ENCODE measurements at regions not wholly inside any gene's neighbourhood (a gene's known extent, or its start where the extent isn't known, plus 50 kb on each side); places are given as distances from the start of the nearest gene placed in this dataset.

- Mint-ChIP-seq H3K36me3 (ENCODE audit: insufficient read depth) (no peaks in the 10 kb centered on the region), H3K9me3 (no peaks in the 10 kb centered on the region), H3K4me1 (ENCODE audit: low read depth in 2 of 2) (no peaks in the 10 kb centered on the region), H3K27ac (no peak overlapping the region), H3K4me3 (no peak overlapping the region), H3K27me3 (peaks cover 0 to 8% of the 10 kb centered on the region in 2 donors)
- DNase-seq (no peak), ATAC-seq (replicated peaks) (no peak)
These were observed 94.8 kb downstream of the RMI2 start for GRCh38 chr16:11439790-11440656.

GRCh38 chr16:11440657-11441012, 95.4 kb downstream of the RMI2 start:
- H3K27me3 Mint-ChIP-seq, result peaks cover 0 to 5% of the 10 kb centered on the region in 2 donors
- no peaks in the 10 kb centered on the region for H3K4me1 Mint-ChIP-seq (ENCODE audit: low read depth in 2 of 2)
- H3K4me3 Mint-ChIP-seq, result no peak overlapping the region
- DNase-seq (no peak), ATAC-seq (replicated peaks) (no peak)
- no peaks in the 10 kb centered on the region for H3K36me3 Mint-ChIP-seq (ENCODE audit: insufficient read depth)
- H3K27ac Mint-ChIP-seq, result no peak overlapping the region
- H3K9me3 Mint-ChIP-seq, result no peaks in the 10 kb centered on the region

DNA sequence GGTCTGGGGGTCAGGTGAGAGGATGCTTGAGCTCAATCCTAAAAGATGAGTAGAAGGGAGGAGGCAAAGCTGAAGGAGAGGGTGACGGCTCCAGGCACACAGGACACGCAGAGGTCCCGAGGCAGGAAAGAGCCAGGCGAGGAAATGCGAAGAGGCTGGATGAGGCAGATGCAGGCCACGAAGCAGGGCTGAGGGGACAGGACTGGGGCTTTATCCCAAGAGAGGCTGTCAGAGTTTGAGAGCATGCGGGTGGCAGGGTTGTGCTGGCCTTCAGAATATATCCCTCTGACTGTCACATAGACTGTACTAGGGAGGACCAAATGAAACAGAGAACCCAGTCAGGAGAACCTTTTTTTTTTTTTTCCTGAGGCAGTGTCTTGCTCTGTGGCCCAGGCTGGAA, 100.2 kb downstream of the RMI2 start:
- ATAC-seq (replicated peaks) (no peak), DNase-seq (no peak)
- Mint-ChIP-seq H3K4me1 (ENCODE audit: low read depth in 2 of 2) (no peaks in the 10 kb centered on the region), H3K27me3 (no peaks in the 10 kb centered on the region), H3K27ac (peak overlapping the region in 1 of 2 donors; percentile 33), H3K36me3 (ENCODE audit: insufficient read depth) (no peaks in the 10 kb centered on the region), H3K4me3 (no peak overlapping the region), H3K9me3 (no peaks in the 10 kb centered on the region)

- Mint-ChIP-seq H3K27ac (no peak overlapping the region), H3K4me1 (ENCODE audit: low read depth in 2 of 2) (no peaks in the 10 kb centered on the region), H3K27me3 (no peaks in the 10 kb centered on the region), H3K4me3 (no peak overlapping the region), H3K9me3 (no peaks in the 10 kb centered on the region), H3K36me3 (ENCODE audit: insufficient read depth) (no peaks in the 10 kb centered on the region)
- ATAC-seq (replicated peaks) (no peak), DNase-seq (no peak)
These were observed 101.4 kb downstream of the RMI2 start for GRCh38 chr16:11446566-11447119.

GRCh38 chr16:11447272-11447671, 102.0 kb downstream of the RMI2 start:
- Mint-ChIP-seq H3K4me1 (ENCODE audit: low read depth in 2 of 2) (no peaks in the 10 kb centered on the region), H3K36me3 (ENCODE audit: insufficient read depth) (no peaks in the 10 kb centered on the region), H3K27me3 (no peaks in the 10 kb centered on the region), H3K4me3 (no peak overlapping the region), H3K27ac (no peak overlapping the region), H3K9me3 (no peaks in the 10 kb centered on the region)
- DNase-seq (no peak), ATAC-seq (replicated peaks) (no peak)

- ATAC-seq (replicated peaks), result no peak
- H3K36me3 Mint-ChIP-seq (ENCODE audit: insufficient read depth), result no peaks in the 10 kb centered on the region
- no peaks in the 10 kb centered on the region for H3K27me3 Mint-ChIP-seq
- no peak for DNase-seq
- H3K9me3 Mint-ChIP-seq, result no peaks in the 10 kb centered on the region
- no peak overlapping the region for H3K4me3 Mint-ChIP-seq
- no peak overlapping the region for H3K27ac Mint-ChIP-seq
- H3K4me1 Mint-ChIP-seq (ENCODE audit: low read depth in 2 of 2), result no peaks in the 10 kb centered on the region
These were observed 102.6 kb downstream of the RMI2 start for GRCh38 chr16:11447836-11448235.

- ATAC-seq (replicated peaks) (no peak), DNase-seq (no peak)
- Mint-ChIP-seq H3K4me3 (no peak overlapping the region), H3K27ac (no peak overlapping the region), H3K9me3 (no peaks in the 10 kb centered on the region), H3K27me3 (no peaks in the 10 kb centered on the region), H3K36me3 (ENCODE audit: insufficient read depth) (no peaks in the 10 kb centered on the region), H3K4me1 (ENCODE audit: low read depth in 2 of 2) (no peaks in the 10 kb centered on the region)
These were observed 103.6 kb downstream of the RMI2 start for GRCh38 chr16:11448796-11449416.

GRCh38 chr16:11449716-11450115, 104.5 kb downstream of the RMI2 start:
- DNase-seq (no peak), ATAC-seq (replicated peaks) (no peak)
- Mint-ChIP-seq H3K4me1 (ENCODE audit: low read depth in 2 of 2) (no peaks in the 10 kb centered on the region), H3K4me3 (no peak overlapping the region), H3K27ac (no peak overlapping the region), H3K27me3 (no peaks in the 10 kb centered on the region), H3K9me3 (no peaks in the 10 kb centered on the region), H3K36me3 (ENCODE audit: insufficient read depth) (no peaks in the 10 kb centered on the region)

DNA sequence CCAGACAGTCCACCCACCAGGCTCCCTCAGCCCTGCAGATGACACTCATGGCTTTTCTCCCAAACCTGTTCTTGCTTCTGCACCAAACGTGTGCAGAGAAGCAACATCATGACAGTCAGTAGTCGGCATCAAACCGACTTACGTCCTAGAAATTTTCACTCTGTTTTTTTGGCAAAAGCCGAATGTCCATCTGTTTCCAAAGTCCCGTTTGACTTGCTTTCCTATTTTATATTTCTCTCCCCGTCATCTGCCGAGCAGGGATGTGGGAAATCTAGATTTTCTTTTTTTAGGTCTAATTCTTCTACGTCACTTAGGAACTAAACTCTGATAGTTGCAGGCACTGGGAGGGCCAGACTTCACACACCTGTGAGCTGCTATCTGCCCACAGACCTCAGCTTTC, 104.9 kb downstream of the RMI2 start:
- ATAC-seq (replicated peaks), result no peak
- no peak for DNase-seq
- no peaks in the 10 kb centered on the region for H3K27me3 Mint-ChIP-seq
- H3K27ac Mint-ChIP-seq, result no peak overlapping the region
- no peaks in the 10 kb centered on the region for H3K4me1 Mint-ChIP-seq (ENCODE audit: low read depth in 2 of 2)
- H3K36me3 Mint-ChIP-seq (ENCODE audit: insufficient read depth), result no peaks in the 10 kb centered on the region
- H3K4me3 Mint-ChIP-seq, result no peak overlapping the region
- H3K9me3 Mint-ChIP-seq, result no peaks in the 10 kb centered on the region

DNA sequence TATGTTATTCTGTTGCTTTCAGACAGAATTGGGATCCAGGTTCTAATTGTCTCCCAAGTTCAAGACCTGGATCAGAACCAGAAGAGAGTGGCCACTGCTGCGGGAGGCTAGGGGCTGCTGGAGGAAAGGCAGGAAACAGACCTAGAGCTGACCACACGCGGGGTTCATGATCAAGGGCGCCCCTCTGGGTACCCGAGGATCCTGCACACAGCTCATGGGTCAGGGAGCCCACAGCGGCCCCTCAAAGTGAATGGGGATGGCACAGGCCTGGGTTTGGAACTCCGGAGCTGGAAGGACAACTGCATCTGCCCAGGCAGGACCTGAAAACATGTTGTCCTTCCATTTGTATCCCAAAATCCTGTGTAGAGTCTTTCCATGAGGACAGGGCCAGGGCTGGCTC, 107.0 kb downstream of the RMI2 start:
- no peak overlapping the region for H3K27ac Mint-ChIP-seq
- ATAC-seq (replicated peaks), result no peak
- H3K9me3 Mint-ChIP-seq, result no peaks in the 10 kb centered on the region
- no peak overlapping the region for H3K4me3 Mint-ChIP-seq
- no peaks in the 10 kb centered on the region for H3K4me1 Mint-ChIP-seq (ENCODE audit: low read depth in 2 of 2)
- DNase-seq, result no peak
- H3K27me3 Mint-ChIP-seq, result no peaks in the 10 kb centered on the region
- H3K36me3 Mint-ChIP-seq (ENCODE audit: insufficient read depth), result peaks cover 3% of the 10 kb centered on the region

DNA sequence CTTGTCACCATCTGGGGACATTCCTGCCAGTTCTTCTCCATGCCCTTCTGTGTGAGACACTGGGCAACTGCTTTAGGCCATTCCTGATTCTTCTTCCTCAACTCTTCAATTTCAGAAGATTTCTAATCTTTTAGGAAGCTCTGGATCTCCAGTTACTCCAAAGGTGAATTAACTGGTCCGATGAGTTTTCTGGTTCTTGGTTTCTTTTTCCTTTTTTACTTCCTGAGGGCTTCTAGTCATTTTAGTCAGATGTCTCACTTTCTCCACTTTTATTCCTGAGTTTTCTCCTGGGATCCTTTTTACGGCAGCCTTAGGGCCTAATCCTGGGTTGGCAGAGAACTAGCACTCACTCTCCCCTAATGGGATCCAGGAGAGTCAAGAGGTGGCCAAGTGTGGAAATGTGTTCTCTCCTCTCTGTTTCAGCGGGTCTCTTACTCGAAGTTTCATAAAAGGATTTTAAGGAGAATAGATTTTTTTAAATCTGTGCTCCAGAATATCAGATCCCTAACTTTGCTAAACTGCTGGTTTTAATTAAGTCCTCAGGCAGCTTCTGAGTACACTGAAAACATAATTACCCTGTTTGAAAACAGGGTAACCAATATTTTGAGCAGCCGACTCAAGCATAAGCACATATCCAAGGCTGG, 107.6 kb downstream of the RMI2 start:
- no peak overlapping the region for H3K4me3 Mint-ChIP-seq
- ATAC-seq (replicated peaks) (no peak), DNase-seq (no peak)
- peaks cover 5% of the 10 kb centered on the region for H3K36me3 Mint-ChIP-seq (ENCODE audit: insufficient read depth)
- no peak overlapping the region for H3K27ac Mint-ChIP-seq
- no peaks in the 10 kb centered on the region for H3K27me3 Mint-ChIP-seq
- H3K9me3 Mint-ChIP-seq, result no peaks in the 10 kb centered on the region
- H3K4me1 Mint-ChIP-seq (ENCODE audit: low read depth in 2 of 2), result no peaks in the 10 kb centered on the region

GRCh38 chr16:11456741-11457140, 111.5 kb downstream of the RMI2 start:
- no peak overlapping the region for H3K4me3 Mint-ChIP-seq
- DNase-seq (no peak), ATAC-seq (replicated peaks) (no peak)
- no peak overlapping the region for H3K27ac Mint-ChIP-seq
- H3K27me3 Mint-ChIP-seq, result no peaks in the 10 kb centered on the region
- peaks cover 10% of the 10 kb centered on the region for H3K36me3 Mint-ChIP-seq (ENCODE audit: insufficient read depth)
- H3K9me3 Mint-ChIP-seq, result no peaks in the 10 kb centered on the region
- H3K4me1 Mint-ChIP-seq (ENCODE audit: low read depth in 2 of 2), result no peaks in the 10 kb centered on the region

DNA sequence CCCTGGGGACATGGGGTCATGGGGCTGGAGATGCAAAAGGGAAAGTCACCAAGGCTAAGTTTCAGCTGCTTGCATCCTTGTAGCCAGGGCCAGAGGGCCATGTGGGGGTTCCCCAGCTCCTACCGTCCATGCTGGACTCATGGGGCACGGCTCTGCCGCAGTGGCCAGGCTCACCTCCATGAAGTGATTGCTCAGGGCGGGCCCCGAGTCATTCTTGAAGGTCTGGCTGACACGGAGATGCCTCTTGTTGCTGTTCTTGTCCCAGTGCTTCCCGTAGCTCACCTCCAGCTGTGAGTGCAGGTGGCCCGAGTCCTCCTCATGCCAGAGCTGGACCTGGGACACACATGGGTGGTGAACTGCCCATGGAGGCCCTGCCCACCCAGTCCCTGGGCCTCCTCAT, 114.5 kb downstream of the RMI2 start:
- Mint-ChIP-seq H3K27ac (no peak overlapping the region), H3K4me3 (no peak overlapping the region), H3K36me3 (ENCODE audit: insufficient read depth) (peaks cover 10% of the 10 kb centered on the region), H3K27me3 (no peaks in the 10 kb centered on the region), H3K4me1 (ENCODE audit: low read depth in 2 of 2) (no peaks in the 10 kb centered on the region), H3K9me3 (no peaks in the 10 kb centered on the region)
- ATAC-seq (replicated peaks), result no peak
- no peak for DNase-seq
